HEK293 (cell line): ENCODE measurements at regions not wholly inside any gene's neighbourhood (a gene's known extent, or its start where the extent isn't known, plus 50 kb on each side); places are given as distances from the start of the nearest gene placed in this dataset.

Experiments used
- CTCF ChIA-PET: fragments of 350-600 bp; formaldehyde crosslinking; extraction: SDS; loops from one replicate; lab custom pipeline; 2021; ENCODE audit warnings: antibody characterized with exemption; lab: Yijun Ruan, JAX
- POLR2A ChIA-PET: fragments of 300-600 bp; formaldehyde crosslinking; extraction: SDS; loops from one replicate; lab custom pipeline; 2020; ENCODE audit warnings: antibody characterized with exemption, inconsistent platforms; lab: Yijun Ruan, JAX
- H3K27ac ChIP-seq: fragments of 200-500 bp; sonication (Bioruptor generic); 2 replicates; pipeline ENCODE4 v1.5.1; 2014; ENCODE audit warnings: low read depth, low read length, control low read depth, inconsistent platforms; ENCODE audit errors: extremely low read depth
- H3K36me3 ChIP-seq, 2 experiments: fragments of 200-500 bp in 1 of 2; sonication (Bioruptor generic) in 1 of 2; 1 replicate in 1 of 2; 2 replicates in 1 of 2; pipeline ENCODE4 v1.5.1; 2014 to 2017; ENCODE audit warnings: inconsistent platforms in 2 of 2, low read length in 2 of 2; ENCODE audit not compliant: control insufficient read depth in 2 of 2, insufficient read depth in 1 of 2
- H3K4me1 ChIP-seq: fragments of 200-500 bp; sonication (Bioruptor generic); 2 replicates; pipeline ENCODE4 v1.5.1; 2014; ENCODE audit warnings: mild to moderate bottlenecking, low read length, inconsistent platforms; ENCODE audit not compliant: control insufficient read depth, insufficient read depth
- H3K4me3 ChIP-seq: 2 replicates; pipeline ENCODE4 v1.5.1; 2011; ENCODE audit warnings: low read depth, mild to moderate bottlenecking, control low read depth, low read length, moderate library complexity
- H3K9me3 ChIP-seq: fragments of 200-500 bp; sonication (Bioruptor generic); 2 replicates; pipeline ENCODE4 v1.5.1; 2014; ENCODE audit warnings: low read depth, low read length, inconsistent platforms; ENCODE audit not compliant: control insufficient read depth, insufficient read depth
- EGR2 ChIP-seq: fragments of 450-650 bp; formaldehyde crosslinking; IDR thresholded peaks from 2 replicates; pipeline ENCODE4 v1.5.1; 2016; ENCODE audit warnings: low read depth, missing biosample characterization, missing genetic modification characterization
- FEZF1 ChIP-seq: fragments of 450-650 bp; formaldehyde crosslinking; IDR thresholded peaks from 2 replicates; pipeline ENCODE4 v1.5.1; 2016; ENCODE audit warnings: missing biosample characterization, missing genetic modification characterization
- GLIS2 ChIP-seq: fragments of 450-650 bp; formaldehyde crosslinking; IDR thresholded peaks from 2 replicates; pipeline ENCODE4 v1.5.1; 2016; ENCODE audit warnings: missing biosample characterization, missing genetic modification characterization
- HOXA7 ChIP-seq: sonication (generic); formaldehyde crosslinking; IDR thresholded peaks from 2 replicates; pipeline ENCODE4 v1.8.1; 2022; ENCODE audit warnings: missing genetic modification reagents, borderline replicate concordance
- KLF16 ChIP-seq: fragments of 450-650 bp; formaldehyde crosslinking; IDR thresholded peaks from 2 replicates; pipeline ENCODE4 v1.5.1; 2017; ENCODE audit warnings: missing biosample characterization, missing genetic modification characterization
- OSR2 ChIP-seq: fragments of 450-650 bp; formaldehyde crosslinking; IDR thresholded peaks from 2 replicates; pipeline ENCODE4 v1.5.1; 2016; ENCODE audit warnings: missing biosample characterization, missing genetic modification characterization
- PATZ1 ChIP-seq: fragments of 450-650 bp; formaldehyde crosslinking; IDR thresholded peaks from 2 replicates; pipeline ENCODE4 v1.5.1; 2016; ENCODE audit warnings: missing biosample characterization, missing genetic modification characterization
- SETDB1 ChIP-seq: IDR thresholded peaks from one replicate; pipeline ENCODE4 v1.6.1; 2017; ENCODE audit warnings: mild to moderate bottlenecking, low read length, moderate library complexity, mixed read lengths; ENCODE audit not compliant: insufficient read length
- TCF7L2 ChIP-seq: IDR thresholded peaks from 2 replicates; pipeline ENCODE4 v1.6.1; 2011; ENCODE audit warnings: low read depth, mild to moderate bottlenecking, inconsistent platforms, low read length, moderate library complexity, borderline replicate concordance
- WT1 ChIP-seq: fragments of 450-650 bp; formaldehyde crosslinking; IDR thresholded peaks from 2 replicates; pipeline ENCODE4 v1.5.1; 2016; ENCODE audit warnings: missing biosample characterization, missing genetic modification characterization
- ZBTB44 ChIP-seq: fragments of 450-650 bp; IDR thresholded peaks from 2 replicates; pipeline ENCODE4 v1.5.1; 2018; ENCODE audit warnings: missing biosample characterization, mild to moderate bottlenecking, missing genetic modification characterization
- ZBTB6 ChIP-seq: fragments of 450-650 bp; formaldehyde crosslinking; IDR thresholded peaks from 2 replicates; pipeline ENCODE4 v1.5.1; 2017; ENCODE audit warnings: missing biosample characterization, missing genetic modification characterization
- ZIC2 ChIP-seq: fragments of 450-650 bp; formaldehyde crosslinking; IDR thresholded peaks from 2 replicates; pipeline ENCODE4 v1.5.1; 2016; ENCODE audit warnings: missing biosample characterization, missing genetic modification characterization
- ZNF133 ChIP-seq: fragments of 450-650 bp; formaldehyde crosslinking; IDR thresholded peaks from 2 replicates; pipeline ENCODE4 v1.5.1; 2016; ENCODE audit warnings: missing biosample characterization, missing genetic modification characterization
- ZNF140 ChIP-seq: fragments of 450-650 bp; formaldehyde crosslinking; IDR thresholded peaks from 2 replicates; pipeline ENCODE4 v1.5.1; 2016; ENCODE audit warnings: missing biosample characterization, missing genetic modification characterization
- ZNF157 ChIP-seq: fragments of 450-650 bp; formaldehyde crosslinking; IDR thresholded peaks from 2 replicates; pipeline ENCODE4 v1.5.1; 2016; ENCODE audit warnings: missing biosample characterization, missing genetic modification characterization
- ZNF16 ChIP-seq: fragments of 450-650 bp; formaldehyde crosslinking; IDR thresholded peaks from 2 replicates; pipeline ENCODE4 v1.5.1; 2016; ENCODE audit warnings: low read depth, missing biosample characterization, missing genetic modification characterization
- ZNF2 ChIP-seq: fragments of 450-650 bp; formaldehyde crosslinking; IDR thresholded peaks from 2 replicates; pipeline ENCODE4 v1.5.1; 2016; ENCODE audit warnings: missing biosample characterization, missing genetic modification characterization
- ZNF211 ChIP-seq: fragments of 450-650 bp; formaldehyde crosslinking; IDR thresholded peaks from 2 replicates; pipeline ENCODE4 v1.5.1; 2016; ENCODE audit warnings: low read depth, missing biosample characterization, missing genetic modification characterization
- ZNF292 ChIP-seq: fragments of 450-650 bp; formaldehyde crosslinking; IDR thresholded peaks from 2 replicates; pipeline ENCODE4 v1.5.1; 2016; ENCODE audit warnings: low read depth, missing biosample characterization, missing genetic modification characterization, borderline replicate concordance
- ZNF341 ChIP-seq: fragments of 450-650 bp; formaldehyde crosslinking; IDR thresholded peaks from 2 replicates; pipeline ENCODE4; 2016; ENCODE audit warnings: low read depth, missing biosample characterization, missing genetic modification characterization
- ZNF37A ChIP-seq: fragments of 450-650 bp; IDR thresholded peaks from 2 replicates; pipeline ENCODE4 v1.5.1; 2018; ENCODE audit warnings: missing biosample characterization, missing genetic modification characterization
- ZNF426 ChIP-seq: fragments of 450-650 bp; formaldehyde crosslinking; IDR thresholded peaks from 2 replicates; pipeline ENCODE4 v1.5.1; 2017; ENCODE audit warnings: missing biosample characterization, missing genetic modification characterization, mild to moderate bottlenecking, inconsistent platforms, moderate library complexity
- ZNF510 ChIP-seq: fragments of 450-650 bp; formaldehyde crosslinking; IDR thresholded peaks from 2 replicates; pipeline ENCODE4 v1.5.1; 2018; ENCODE audit warnings: mild to moderate bottlenecking, missing genetic modification characterization, missing biosample characterization; ENCODE audit not compliant: insufficient replicate concordance
- ZNF521 ChIP-seq: fragments of 450-650 bp; formaldehyde crosslinking; IDR thresholded peaks from 2 replicates; pipeline ENCODE4 v1.5.1; 2017; ENCODE audit warnings: missing biosample characterization, mild to moderate bottlenecking, missing genetic modification characterization
- ZNF585B ChIP-seq: fragments of 450-650 bp; formaldehyde crosslinking; IDR thresholded peaks from 2 replicates; pipeline ENCODE4 v1.5.1; 2016; ENCODE audit warnings: missing biosample characterization, missing genetic modification characterization
- ZNF621 ChIP-seq: fragments of 450-650 bp; formaldehyde crosslinking; IDR thresholded peaks from 2 replicates; pipeline ENCODE4 v1.5.1; 2017; ENCODE audit warnings: missing biosample characterization, missing genetic modification characterization
- ZNF664 ChIP-seq: fragments of 450-650 bp; formaldehyde crosslinking; IDR thresholded peaks from 2 replicates; pipeline ENCODE4 v1.5.1; 2016; ENCODE audit warnings: missing biosample characterization, missing genetic modification characterization
- ZNF670 ChIP-seq: fragments of 450-650 bp; formaldehyde crosslinking; IDR thresholded peaks from 2 replicates; pipeline ENCODE4 v1.5.1; 2016; ENCODE audit warnings: missing biosample characterization, missing genetic modification characterization, low read depth
- ZNF677 ChIP-seq: fragments of 450-650 bp; IDR thresholded peaks from 2 replicates; pipeline ENCODE4 v1.5.0; 2018; ENCODE audit warnings: missing biosample characterization, mild to moderate bottlenecking, missing genetic modification characterization, moderate library complexity

GRCh38 chr5:164302533-164303235, 797.3 kb downstream of the MAT2B start:
- TF ChIP-seq ZNF37A (tag by site-specific recombination) (no peak), SETDB1 (no peak), ZNF140 (tag by site-specific recombination) (no peak), ZNF510 (tag by site-specific recombination) (no peak), ZNF677 (tag by site-specific recombination) (no peak), OSR2 (no peak), ZNF521 (tag by site-specific recombination) (no peak), ZNF585B (tag by site-specific recombination) (no peak), ZNF211 (tag by site-specific recombination) (no peak), EGR2 (tag by site-specific recombination) (no peak), ZIC2 (tag by site-specific recombination) (no peak), ZBTB6 (tag by site-specific recombination) (no peak), ZNF341 (tag by site-specific recombination) (no peak), FEZF1 (tag by site-specific recombination) (no peak), KLF16 (no peak), ZNF16 (tag by site-specific recombination) (no peak), ZNF670 (no peak), ZNF426 (tag by site-specific recombination) (no peak), ZNF664 (tag by site-specific recombination) (no peak)
- H3K4me1 ChIP-seq = no peaks in the 10 kb centered on the region
- ChIA-PET CTCF (no interaction called here), POLR2A (no interaction called here)
- no peak overlapping the region for H3K4me3 ChIP-seq
- no peaks in the 10 kb centered on the region for H3K36me3 ChIP-seq
- no peak overlapping the region for H3K27ac ChIP-seq
- no peaks in the 10 kb centered on the region for H3K9me3 ChIP-seq

GRCh38 chr5:164303646-164304215, 798.3 kb downstream of the MAT2B start:
- TF ChIP-seq OSR2 (no peak), ZNF2 (tag by site-specific recombination) (no peak), GLIS2 (tag by site-specific recombination) (no peak), ZNF621 (tag by site-specific recombination) (no peak), TCF7L2 (peak; percentile 16; the same call in 1 of the 2 replicates)
- H3K9me3 ChIP-seq = no peaks in the 10 kb centered on the region
- no peaks in the 10 kb centered on the region for H3K4me1 ChIP-seq
- H3K4me3 ChIP-seq = no peak overlapping the region
- ChIA-PET POLR2A (no interaction called here), CTCF (no interaction called here)
- no peak overlapping the region for H3K27ac ChIP-seq
- no peaks in the 10 kb centered on the region for H3K36me3 ChIP-seq

GRCh38 chr5:164306662-164307061, 801.2 kb downstream of the MAT2B start:
- H3K27ac ChIP-seq = no peak overlapping the region
- CTCF ChIA-PET = no interaction called here
- POLR2A ChIA-PET = no interaction called here
- no peak for TF ChIP-seq PATZ1 (tag by site-specific recombination)
- TF ChIP-seq HOXA7 (CRISPR knock-in tag) = no peak
- TF ChIP-seq WT1 = no peak
- no peak for TF ChIP-seq ZNF133 (tag by site-specific recombination)
- TF ChIP-seq ZNF157 = no peak
- TF ChIP-seq ZBTB44 = no peak
- no peak for TF ChIP-seq ZNF292 (tag by site-specific recombination)

More at GRCh38 chr5:164306662-164307061, 801.2 kb downstream of the MAT2B start:
- H3K36me3 ChIP-seq = no peaks in the 10 kb centered on the region
- H3K4me1 ChIP-seq = no peaks in the 10 kb centered on the region
- H3K4me3 ChIP-seq = no peak overlapping the region
- no peaks in the 10 kb centered on the region for H3K9me3 ChIP-seq
